GM18511 (cell line): ENCODE measurements at regions not wholly inside any gene's neighbourhood (a gene's known extent, or its start where the extent isn't known, plus 50 kb on each side); places are given as distances from the start of the nearest gene placed in this dataset.

Experiments used
- ATAC-seq: cut with Tn5 transposase; IDR thresholded peaks from one replicate; pipeline ENCODE4 v1.9.1; 2021; ENCODE audit warnings: mild to moderate bottlenecking, moderate library complexity; ENCODE audit not compliant: unreplicated experiment

DNA sequence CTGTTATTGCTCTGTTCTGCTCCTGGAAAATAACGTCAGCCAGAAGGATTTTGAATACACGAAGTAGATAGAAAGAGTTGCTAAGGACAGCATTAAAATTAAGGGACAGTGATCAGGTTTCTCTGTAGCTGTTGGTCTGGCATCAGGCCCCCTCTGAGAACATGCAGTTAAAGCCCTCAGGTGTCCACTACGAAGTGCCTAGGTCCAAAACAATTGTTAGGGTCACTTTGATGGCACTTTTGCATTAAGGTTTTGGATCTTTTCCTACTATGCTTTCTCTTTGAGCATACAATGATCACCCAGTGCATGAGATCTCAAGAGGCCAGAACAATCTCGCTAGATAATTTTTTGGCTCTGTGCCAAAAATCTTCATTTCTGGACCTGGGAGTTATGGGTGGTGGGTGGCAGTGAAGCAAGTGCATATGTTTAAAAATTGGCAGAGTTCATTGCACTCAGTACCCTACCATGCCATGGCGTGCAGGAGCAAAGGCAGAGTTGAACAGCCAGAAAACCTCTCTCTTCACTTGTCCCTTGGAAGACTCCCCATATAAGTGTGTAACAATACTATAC lies 797.6 kb downstream of the ROBO2 start:
- ATAC-seq = no peak

DNA sequence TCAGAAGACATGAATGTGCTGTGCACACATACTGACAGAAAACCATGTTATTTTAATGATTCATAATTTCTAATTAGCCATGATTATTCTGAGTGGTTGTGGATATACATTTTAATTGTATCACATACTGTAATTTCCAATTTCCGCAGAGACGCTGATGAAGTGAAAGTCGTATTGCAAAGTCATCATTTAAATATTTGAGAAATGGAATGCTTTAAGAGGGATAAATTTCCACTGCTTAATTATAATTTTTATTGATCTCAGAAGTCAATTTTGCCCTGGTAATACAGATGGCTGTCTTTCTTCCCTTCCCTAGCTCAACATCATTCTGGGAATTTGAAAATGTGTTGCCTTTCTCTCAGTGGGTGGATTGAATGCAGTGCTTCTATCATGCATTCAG lies 819.3 kb downstream of the ROBO2 start:
- ATAC-seq = no peak

- no peak for ATAC-seq
Observed at GRCh38 chr3:77868725-77869124, 828.8 kb downstream of the ROBO2 start.

- ATAC-seq = no peak
Observed at GRCh38 chr3:77869423-77869822, 829.5 kb downstream of the ROBO2 start.

GRCh38 chr3:77871436-77871835 lies 831.5 kb downstream of the ROBO2 start:
- no peak for ATAC-seq

DNA sequence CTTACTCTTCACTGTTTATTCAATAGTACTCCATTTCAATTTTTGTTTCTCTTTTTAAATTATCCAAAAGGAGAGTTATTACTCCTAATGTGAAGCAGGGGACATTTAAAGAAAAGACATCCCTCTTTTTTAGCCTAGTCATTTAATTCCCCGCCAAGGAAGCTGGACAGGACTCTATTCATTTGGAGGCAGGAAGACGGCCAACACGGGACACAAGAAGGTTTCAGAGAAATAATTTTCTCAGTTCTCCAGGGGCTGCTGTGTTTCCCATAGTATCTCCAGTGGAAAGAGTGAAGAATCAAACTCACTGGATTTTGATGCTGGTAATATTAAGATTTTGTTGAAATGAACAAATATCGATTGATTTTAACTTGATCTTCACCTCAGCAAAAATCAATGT lies 833.7 kb downstream of the ROBO2 start:
- no peak for ATAC-seq

- ATAC-seq = no peak
Observed at GRCh38 chr3:77885381-77885780, 845.5 kb downstream of the ROBO2 start.

- ATAC-seq = no peak
Observed at GRCh38 chr3:77887611-77888010, 847.7 kb downstream of the ROBO2 start.

DNA sequence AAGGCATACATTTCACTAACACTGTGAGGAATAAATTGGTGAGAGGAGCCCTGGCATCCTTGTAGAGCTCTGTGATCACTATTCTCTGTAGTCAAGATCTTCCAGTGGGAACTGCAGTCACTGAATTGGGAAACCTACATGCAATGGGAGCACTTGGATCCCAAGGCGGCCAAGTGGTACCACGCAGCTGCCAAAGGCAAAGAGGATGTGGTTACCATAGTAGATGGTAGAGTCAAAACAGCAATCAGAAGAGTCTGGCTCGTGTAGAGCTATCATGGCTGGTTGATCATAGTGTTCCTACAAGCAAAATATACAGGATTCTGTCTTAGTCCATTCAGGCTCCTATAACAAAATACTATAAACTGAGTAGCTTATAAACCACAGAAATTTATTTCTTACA lies 849.7 kb downstream of the ROBO2 start:
- ATAC-seq = no peak

DNA sequence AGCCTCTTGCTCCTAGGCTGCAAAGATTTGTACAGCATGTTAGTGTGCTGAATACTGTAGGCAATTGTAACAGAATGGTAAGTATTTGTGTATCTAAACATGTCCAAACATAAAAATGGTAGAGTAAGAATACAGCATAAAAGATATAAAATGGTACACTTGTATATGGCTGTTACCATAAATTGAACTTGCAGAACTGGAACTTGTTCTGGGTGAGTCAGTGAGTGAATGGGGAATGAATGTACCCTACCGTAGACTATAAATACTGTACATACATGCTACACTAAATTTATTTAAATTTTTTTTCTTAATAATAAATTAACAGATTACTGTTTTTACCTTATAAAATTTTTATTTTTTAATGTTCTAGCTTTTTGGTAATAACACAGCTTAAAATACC lies 858.7 kb downstream of the ROBO2 start:
- no peak for ATAC-seq

- no peak for ATAC-seq
Observed at GRCh38 chr3:77902675-77903074, 862.8 kb downstream of the ROBO2 start.

GRCh38 chr3:77906102-77906709 lies 866.3 kb downstream of the ROBO2 start:
- ATAC-seq = no peak

DNA sequence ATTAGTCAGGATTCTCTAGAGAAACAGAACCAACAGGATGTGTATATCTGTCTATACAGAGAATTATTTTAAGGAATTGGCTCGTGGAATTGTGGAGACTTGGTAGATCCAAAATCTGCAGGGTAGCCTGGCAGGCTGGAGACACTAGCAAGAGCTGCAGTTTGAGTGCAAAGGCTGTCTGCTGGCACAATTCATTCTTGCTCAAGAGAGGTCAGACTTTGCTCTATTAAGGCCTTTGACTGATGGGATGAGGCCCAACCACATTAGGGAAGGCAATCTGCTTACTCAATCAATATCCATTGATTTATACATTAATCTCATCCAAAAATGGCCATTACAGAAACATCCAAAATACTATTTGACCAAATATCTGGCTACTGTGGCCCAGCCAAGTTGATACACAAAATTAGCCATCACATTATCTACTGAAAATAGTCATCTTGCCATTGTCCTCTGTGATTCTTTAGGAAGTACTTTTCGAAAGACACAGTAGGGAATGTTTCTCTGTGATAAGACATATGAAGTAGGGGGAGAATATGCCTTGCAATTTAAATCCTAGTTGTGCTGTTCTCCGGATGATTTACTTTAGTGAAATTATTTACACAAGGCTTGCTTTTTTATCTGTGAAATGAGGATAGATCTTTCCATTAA lies 873.8 kb downstream of the ROBO2 start:
- no peak for ATAC-seq

DNA sequence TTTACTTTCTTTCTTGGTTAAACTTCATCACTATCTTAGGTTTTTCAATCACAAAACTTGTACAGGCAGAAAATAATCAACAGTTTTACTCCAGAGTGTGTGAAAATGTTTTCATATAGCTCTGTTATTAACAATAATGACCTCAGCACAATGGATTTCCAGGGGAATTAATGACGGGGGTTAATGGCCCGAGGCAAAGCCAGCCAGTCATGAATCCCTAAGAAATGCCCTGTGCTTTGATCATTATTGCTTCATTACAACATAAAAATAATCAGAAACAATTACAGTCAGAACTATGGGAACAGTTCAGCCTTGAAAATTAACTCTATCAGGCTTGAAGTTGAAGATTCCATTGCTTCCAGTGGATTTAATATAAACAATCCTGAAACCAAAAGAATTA lies 875.4 kb downstream of the ROBO2 start:
- no peak for ATAC-seq

GRCh38 chr3:77917225-77917624 lies 877.3 kb downstream of the ROBO2 start:
- ATAC-seq = no peak

- ATAC-seq = no peak
Observed at GRCh38 chr3:77919244-77919643, 879.3 kb downstream of the ROBO2 start.

GRCh38 chr3:77931255-77932009 lies 891.5 kb downstream of the ROBO2 start:
- no peak for ATAC-seq

DNA sequence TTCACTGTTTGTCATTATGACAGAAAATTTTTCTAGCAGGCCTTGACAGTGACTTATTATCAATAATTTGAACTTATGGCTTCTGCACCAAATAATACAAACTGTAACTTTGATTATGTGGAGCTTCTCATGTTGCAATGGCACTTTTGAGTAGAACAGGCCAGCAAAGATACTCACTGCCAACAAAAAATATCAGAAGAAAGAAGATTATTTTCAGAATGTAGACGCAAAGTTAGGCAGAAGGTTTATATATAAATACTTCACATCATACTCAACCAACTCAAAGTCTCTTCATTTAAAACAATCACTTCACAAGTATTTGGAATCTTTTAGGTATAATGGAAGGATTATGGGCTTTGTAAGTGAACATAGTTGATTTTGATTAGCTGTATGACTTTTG lies 893.0 kb downstream of the ROBO2 start:
- ATAC-seq = no peak

DNA sequence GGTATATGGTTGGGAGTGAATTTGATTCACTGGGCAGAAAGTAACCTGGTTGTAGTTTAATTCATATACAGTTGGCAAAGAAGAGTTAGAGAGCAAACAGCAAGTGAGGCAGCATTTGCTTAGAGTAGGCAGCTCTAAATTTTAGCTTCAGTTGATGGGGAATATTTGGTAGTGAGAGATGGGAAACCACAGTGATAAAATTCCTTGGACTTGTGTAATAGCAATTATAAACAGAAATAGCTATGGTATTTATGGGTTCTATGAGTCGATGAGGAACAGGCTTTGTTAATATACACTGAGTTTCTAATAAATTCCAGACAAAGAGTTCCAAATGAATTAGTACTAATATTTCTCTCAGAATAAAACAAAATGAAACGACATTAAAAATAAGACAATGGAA lies 894.0 kb downstream of the ROBO2 start:
- no peak for ATAC-seq

DNA sequence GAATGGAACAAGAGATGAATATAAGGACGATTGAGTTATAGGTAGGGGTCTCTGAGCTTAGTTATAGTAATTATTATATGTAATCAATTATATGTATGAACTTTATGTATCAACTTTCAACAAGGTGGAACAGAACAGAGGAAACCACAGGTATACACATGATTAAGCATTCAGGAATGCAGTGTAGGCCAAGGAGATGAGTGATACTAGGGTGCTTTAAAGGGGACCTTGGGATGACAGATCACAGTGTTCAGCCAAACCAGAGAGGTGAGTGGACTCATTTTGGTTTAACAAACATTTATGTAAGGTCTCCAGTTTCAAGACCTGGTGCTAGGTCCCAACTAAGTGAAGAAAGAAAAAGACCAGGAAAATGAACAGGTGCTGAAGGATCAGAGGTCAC lies 895.5 kb downstream of the ROBO2 start:
- ATAC-seq = no peak

- ATAC-seq = no peak
Observed at GRCh38 chr3:77939726-77940125, 899.8 kb downstream of the ROBO2 start.

DNA sequence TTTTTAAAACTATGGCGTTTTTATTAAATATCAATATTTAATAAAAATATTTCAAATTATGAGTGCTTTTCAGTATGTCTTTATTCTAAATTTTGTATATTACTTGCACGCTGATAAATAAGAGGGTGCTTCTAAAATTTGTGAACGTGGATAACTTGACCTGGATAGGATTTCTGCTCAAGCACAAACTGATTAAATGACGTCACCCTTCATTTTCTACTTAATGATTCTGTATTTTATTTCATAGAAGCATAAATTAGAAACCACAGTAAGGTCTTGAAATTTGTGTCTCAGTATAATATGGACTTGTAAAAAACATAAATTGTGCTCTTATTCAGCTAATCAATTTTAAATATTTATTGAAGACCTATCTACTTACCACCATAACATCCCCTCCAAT lies 903.7 kb downstream of the ROBO2 start:
- no peak for ATAC-seq
